ENCODE measurements at regions not wholly inside any gene's neighbourhood (a gene's known extent, or its start where the extent isn't known, plus 50 kb on each side); places are given as distances from the start of the nearest gene placed in this dataset.
"Not testable (repeated sequence)": the region's sequence is repeated elsewhere in the genome, so short reads cannot be mapped to it uniquely, and the experiment has no call there.

DNA sequence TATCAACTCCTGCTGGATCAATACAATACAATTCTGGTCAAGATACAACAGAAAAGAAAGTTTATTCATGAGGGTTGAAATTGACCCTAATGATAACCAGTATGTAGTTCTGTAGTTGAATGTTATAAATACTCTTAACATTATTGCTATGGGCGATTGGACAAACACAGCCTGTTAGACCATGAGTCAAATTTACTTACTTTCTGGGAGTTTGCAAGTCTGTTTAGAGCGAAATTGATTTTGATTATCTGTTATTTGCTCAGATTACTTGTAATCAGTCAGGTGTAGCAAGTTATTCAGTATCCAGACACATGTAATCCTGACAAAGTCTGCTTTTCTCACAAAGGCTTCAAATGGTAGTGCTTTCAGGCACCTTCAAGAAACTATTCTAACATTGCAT, 216.6 kb upstream of the B3GALT2 start:
- DNase-seq: no peak

DNA sequence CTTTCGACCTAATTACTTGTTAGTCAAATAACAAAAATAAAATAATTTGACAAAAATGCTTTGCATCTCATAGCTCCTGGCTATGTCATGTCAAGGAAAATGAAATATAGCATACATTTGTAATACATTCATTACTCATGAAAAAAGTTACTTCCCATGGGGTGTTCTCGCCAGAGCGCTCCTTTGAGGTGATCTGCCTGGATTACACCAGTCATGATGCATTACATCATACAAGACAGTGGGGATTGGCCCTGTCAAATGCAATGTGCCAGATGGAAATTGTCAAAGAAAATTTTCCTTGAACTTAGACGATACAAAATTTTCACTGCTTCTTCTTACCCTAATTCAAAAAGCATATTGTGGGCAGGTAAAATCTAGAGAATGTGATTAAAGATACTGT, 215.6 kb upstream of the B3GALT2 start:
- DNase-seq: no peak

DNA sequence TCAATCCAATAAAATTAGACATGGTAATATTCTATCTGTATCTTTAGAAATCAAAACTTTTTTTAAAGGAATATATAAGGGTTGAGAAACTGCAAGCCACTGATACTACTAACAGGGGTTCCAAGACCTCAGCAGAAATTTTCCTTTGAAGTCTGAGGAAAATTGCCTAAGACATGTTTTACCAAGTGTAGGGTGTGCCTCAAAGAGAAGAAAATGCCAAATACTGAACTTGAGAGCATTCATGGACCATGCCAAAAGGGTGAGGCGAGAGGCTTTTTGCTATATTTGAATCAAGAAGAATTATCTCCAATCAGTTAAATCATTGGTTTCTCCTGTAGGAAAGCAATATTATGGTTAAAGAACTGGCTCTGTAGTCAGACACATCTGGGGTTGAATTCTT, 207.9 kb upstream of the B3GALT2 start:
- DNase-seq: no peak

GRCh38 chr1:193392686-193393085, 206.3 kb upstream of the B3GALT2 start:
- no peak for DNase-seq

- no peak for DNase-seq
Observed at GRCh38 chr1:193388683-193389082, 202.3 kb upstream of the B3GALT2 start.

- DNase-seq: no peak
Observed at GRCh38 chr1:193388165-193388564, 201.8 kb upstream of the B3GALT2 start.

- DNase-seq: no peak
Observed at GRCh38 chr1:193387406-193387805, 201.0 kb upstream of the B3GALT2 start.

DNA sequence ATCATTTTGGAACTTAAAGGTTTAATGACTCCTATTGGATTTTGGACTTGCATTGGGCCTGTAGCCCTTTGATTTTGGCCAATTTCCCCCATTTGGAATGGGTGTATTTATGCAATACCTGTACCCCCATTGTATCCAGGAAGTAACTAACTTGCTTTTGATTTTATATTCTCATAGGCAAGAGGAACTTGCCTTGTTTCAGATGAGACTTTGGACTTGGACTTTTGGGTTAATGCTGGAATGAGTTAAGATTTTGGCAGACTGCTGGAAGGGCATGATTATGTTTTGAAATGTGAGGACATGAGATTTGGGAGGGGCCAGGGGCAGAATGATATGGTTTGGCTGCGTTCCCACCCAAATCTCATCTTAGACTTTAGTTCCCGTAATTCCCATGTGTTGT, 192.0 kb upstream of the B3GALT2 start:
- DNase-seq: not testable (repeated sequence)

- no peak for DNase-seq
Observed at GRCh38 chr1:193377472-193377871, 191.1 kb upstream of the B3GALT2 start.

- DNase-seq: no peak
Observed at GRCh38 chr1:193372553-193372952, 186.1 kb upstream of the B3GALT2 start.

DNA sequence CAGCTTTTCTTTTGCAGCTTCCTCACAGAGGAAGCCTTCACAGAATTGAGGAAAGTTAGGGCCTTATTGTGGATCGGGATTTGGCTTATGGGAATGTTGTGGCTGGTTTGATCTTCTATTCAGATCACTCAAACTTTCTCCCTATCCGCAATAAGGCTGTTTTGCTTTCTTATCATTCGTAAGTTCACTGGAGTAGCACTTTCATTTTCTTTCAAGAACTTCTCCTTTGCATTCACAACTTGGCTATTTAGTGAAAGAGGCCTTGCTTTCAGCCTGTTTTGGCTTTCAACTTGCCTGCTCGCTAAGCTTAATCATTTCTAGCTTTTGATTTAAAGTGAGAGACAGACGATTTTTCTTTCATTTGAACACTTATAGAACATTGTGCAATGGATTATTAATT, 181.9 kb upstream of the B3GALT2 start:
- no peak for DNase-seq

GRCh38 chr1:193367863-193368262, 181.4 kb upstream of the B3GALT2 start:
- DNase-seq: no peak

- DNase-seq: no peak
Observed at GRCh38 chr1:193366764-193367507, 180.5 kb upstream of the B3GALT2 start.

GRCh38 chr1:193365966-193366365, 179.6 kb upstream of the B3GALT2 start:
- no peak for DNase-seq

- DNase-seq: no peak
Observed at GRCh38 chr1:193359631-193360030, 173.2 kb upstream of the B3GALT2 start.

GRCh38 chr1:193358419-193358818, 172.0 kb upstream of the B3GALT2 start:
- DNase-seq: no peak

DNA sequence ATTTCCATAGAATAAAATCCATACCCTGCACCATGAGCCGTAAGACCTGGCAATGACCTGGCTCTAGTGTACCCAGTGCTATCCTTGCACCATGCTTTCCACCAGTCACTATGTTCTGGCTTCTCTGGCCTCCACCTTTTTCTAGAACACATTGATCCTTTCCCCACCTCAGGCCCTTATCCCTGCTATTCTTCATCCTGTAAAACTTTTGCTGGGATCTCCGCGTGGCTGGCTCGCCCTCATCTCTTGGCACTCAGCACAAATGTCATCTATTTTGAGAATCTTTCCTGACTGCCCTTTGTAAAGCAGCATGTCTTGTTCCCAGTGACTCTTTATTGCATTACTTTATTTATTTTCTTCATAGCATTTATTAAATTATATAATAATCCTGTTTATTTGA, 169.8 kb upstream of the B3GALT2 start:
- DNase-seq: no peak

GRCh38 chr1:193355626-193356025, 169.2 kb upstream of the B3GALT2 start:
- no peak for DNase-seq

- DNase-seq: no peak
Observed at GRCh38 chr1:193355178-193355577, 168.8 kb upstream of the B3GALT2 start.

- no peak for DNase-seq
Observed at GRCh38 chr1:193348769-193349535, 162.5 kb upstream of the B3GALT2 start.

- no peak for DNase-seq
Observed at GRCh38 chr1:193348091-193348768, 161.8 kb upstream of the B3GALT2 start.

GRCh38 chr1:193346085-193346484, 159.7 kb upstream of the B3GALT2 start:
- no peak for DNase-seq

GRCh38 chr1:193342811-193343210, 156.4 kb upstream of the B3GALT2 start:
- DNase-seq: no peak

DNA sequence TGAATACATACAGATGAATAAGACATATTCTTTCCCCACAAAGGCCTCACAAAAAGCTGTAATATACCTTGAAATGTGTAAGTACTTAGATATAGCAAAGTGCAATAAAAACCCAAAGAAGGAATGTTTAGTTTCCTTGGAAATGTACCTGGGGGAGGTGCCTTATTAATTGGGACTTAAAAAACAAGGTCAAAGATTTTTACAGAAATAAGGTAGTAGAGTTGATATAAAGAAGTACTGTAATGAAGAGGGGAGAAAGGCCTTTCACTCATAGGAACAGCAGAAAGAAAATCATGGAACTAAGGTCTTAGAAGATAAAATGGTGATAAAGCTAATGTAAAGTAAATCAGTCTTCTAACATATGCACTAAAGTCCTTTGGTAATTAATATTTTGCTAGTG, 153.9 kb upstream of the B3GALT2 start:
- DNase-seq: no peak

Measured in activated CD8-positive, alpha-beta memory T cell treated with anti-CD3 and anti-CD28 coated beads, Interleukin-2, amount 50 U/mL, for 4 hours (primary cell).